CD14-positive monocyte (primary cell): ENCODE measurements at regions not wholly inside any gene's neighbourhood (a gene's known extent, or its start where the extent isn't known, plus 50 kb on each side); places are given as distances from the start of the nearest gene placed in this dataset.
A peak's percentile ranks its signal among the peaks of the same experiment; 100 is the strongest.

Source experiments
- DNase-seq, 3 donors: peaks; one replicate each; pipeline ENCODE4 v3.0.0-alpha.2; 2011 to 2022
- H2AFZ ChIP-seq: 2 replicates; pipeline ENCODE4 v1.6.0; 2012; ENCODE audit warnings: mild to moderate bottlenecking, low read depth, low read length, inconsistent platforms; ENCODE audit not compliant: insufficient read depth, poor library complexity, severe bottlenecking
- H3K27ac ChIP-seq, 2 donors: 1 replicate in 1 of 2; 2 replicates in 1 of 2; pipeline ENCODE4 v1.5.1; 2012 to 2013; ENCODE audit warnings: low read length in 2 of 2, control low read depth in 1 of 2, inconsistent platforms in 1 of 2, low read depth in 1 of 2, mild to moderate bottlenecking in 1 of 2
- H3K27me3 ChIP-seq, 2 donors: one replicate each; pipeline versions ENCODE4 v1.6.0 to v1.6.1; 2011 to 2013; ENCODE audit warnings: low read length in 2 of 2; ENCODE audit not compliant: control insufficient read depth in 2 of 2, insufficient read depth in 2 of 2
- H3K36me3 ChIP-seq, 2 donors: replicated peaks in 1 of 2; 1 replicate in 1 of 2; 2 replicates in 1 of 2; pipeline versions ENCODE4 v1.5.1 to v1.6.1; 2012 to 2013; ENCODE audit warnings: low read length in 2 of 2, control low read depth in 1 of 2, inconsistent platforms in 1 of 2, mild to moderate bottlenecking in 1 of 2; ENCODE audit not compliant: insufficient read depth in 2 of 2, control insufficient read depth in 1 of 2
- H3K4me1 ChIP-seq, 2 donors: 1 replicate in 1 of 2; 2 replicates in 1 of 2; pipeline versions ENCODE4 v1.5.1 to v1.6.1; 2012 to 2013; ENCODE audit warnings: low read length in 2 of 2, control low read depth in 1 of 2, inconsistent platforms in 1 of 2, mild to moderate bottlenecking in 1 of 2, moderate library complexity in 1 of 2; ENCODE audit not compliant: insufficient read depth in 2 of 2, control insufficient read depth in 1 of 2
- H3K4me2 ChIP-seq: replicated peaks from 2 replicates; pipeline ENCODE3; 2012; ENCODE audit warnings: low read length, moderate library complexity, mild to moderate bottlenecking; ENCODE audit not compliant: poor library complexity, severe bottlenecking; ENCODE audit errors: extremely low read depth
- H3K4me3 ChIP-seq, 3 experiments: fragments of 200-600 bp in 1 of 3; sonication (generic) in 1 of 3; replicated peaks in 1 of 3; 1 replicate in 2 of 3; 2 replicates in 1 of 3; pipeline ENCODE4 v1.5.1; 2011 to 2013; ENCODE audit warnings: low read length in 3 of 3, mild to moderate bottlenecking in 3 of 3, control low read depth in 2 of 3, low read depth in 2 of 3, inconsistent platforms in 1 of 3, moderate library complexity in 1 of 3
- H3K79me2 ChIP-seq: 2 replicates; pipeline ENCODE4 v1.6.0; 2012; ENCODE audit warnings: mild to moderate bottlenecking, control low read depth, inconsistent platforms, low read length, moderate library complexity; ENCODE audit not compliant: insufficient read depth
- H3K9ac ChIP-seq: 2 replicates; pipeline ENCODE4 v1.6.0; 2017; ENCODE audit warnings: low read length, mild to moderate bottlenecking; ENCODE audit not compliant: insufficient read depth, poor library complexity, severe bottlenecking
- H3K9me3 ChIP-seq, 2 donors: replicated peaks in 1 of 2; 1 replicate in 1 of 2; 2 replicates in 1 of 2; pipeline versions ENCODE4 v1.5.1 to v1.6.1; 2012 to 2013; ENCODE audit warnings: low read length in 2 of 2, control low read depth in 1 of 2; ENCODE audit not compliant: control insufficient read depth in 1 of 2, insufficient read depth in 1 of 2
- H4K20me1 ChIP-seq: 2 replicates; pipeline ENCODE4 v1.6.0; 2012; ENCODE audit warnings: mild to moderate bottlenecking, low read length, control low read depth, moderate library complexity; ENCODE audit not compliant: insufficient read depth
- H3K27ac Mint-ChIP-seq, 7 donors: one replicate each; pipeline ENCODE4 v1.8.0; 2020; ENCODE audit warnings: mild to moderate bottlenecking in 7 of 7, mixed read lengths in 7 of 7, moderate library complexity in 6 of 7, inconsistent platforms in 2 of 7
- H3K27me3 Mint-ChIP-seq, 3 donors: one replicate each; pipeline ENCODE4 v1.8.0; 2021 to 2022; ENCODE audit warnings: low read depth in 3 of 3, mild to moderate bottlenecking in 3 of 3, mixed read lengths in 3 of 3, moderate library complexity in 3 of 3, inconsistent platforms in 1 of 3
- H3K36me3 Mint-ChIP-seq, 2 donors: one replicate each; pipeline ENCODE4 v1.8.0; 2020; ENCODE audit warnings: mixed read lengths in 2 of 2, inconsistent platforms in 1 of 2, mild to moderate bottlenecking in 1 of 2
- H3K4me1 Mint-ChIP-seq: one replicate; pipeline ENCODE4 v1.8.0; 2020; ENCODE audit warnings: mild to moderate bottlenecking, mixed read lengths
- H3K4me3 Mint-ChIP-seq, 2 donors: one replicate each; pipeline ENCODE4 v1.8.0; 2020; ENCODE audit warnings: mild to moderate bottlenecking in 2 of 2, mixed read lengths in 2 of 2, moderate library complexity in 1 of 2
- H3K9me3 Mint-ChIP-seq, 7 donors: one replicate each; pipeline ENCODE4 v1.8.0; 2020 to 2022; ENCODE audit warnings: mixed read lengths in 7 of 7, mild to moderate bottlenecking in 6 of 7, moderate library complexity in 6 of 7, inconsistent platforms in 2 of 7
- WGBS: methylation state at CpG from one replicate; pipeline ENCODE4 v1.1.5; 2013; ENCODE audit warnings: missing lambda C conversion rate; ENCODE audit not compliant: insufficient coverage; 5-methylcytosine and 5-hydroxymethylcytosine counted together
- intact Hi-C, 2 donors: fragments of 100-400 bp; cut with micrococcal nuclease; formaldehyde crosslinking; loops; one replicate each; pipeline versions ENCODE4 v1.15.0 to v1.15.1; 2023
- TF ChIP-seq, protein P1 (sequence below): fragments of 200-600 bp; IDR thresholded peaks from one replicate; pipeline ENCODE4 v1.8.0; 2022; ENCODE audit warnings: antibody characterized with exemption, mild to moderate bottlenecking

DNA sequence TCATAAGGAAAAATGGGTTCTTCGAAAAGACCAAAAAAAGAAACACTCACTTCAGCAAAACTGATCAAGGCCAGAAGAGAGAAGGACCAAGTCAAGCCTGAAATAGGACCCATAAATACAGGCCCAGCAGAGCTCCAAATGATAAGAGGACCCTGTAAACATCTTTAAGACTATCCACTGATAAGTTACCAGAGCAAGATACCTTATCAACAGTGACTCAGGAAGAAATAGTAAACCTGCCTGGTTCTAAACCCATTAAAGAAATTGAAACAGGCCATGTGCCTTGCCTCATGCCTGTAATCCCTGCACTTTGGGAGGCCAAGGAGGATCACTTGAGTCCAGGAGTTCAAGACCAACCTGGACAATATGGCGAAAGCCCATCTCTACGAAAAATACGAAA, 81.8 kb upstream of the ERRFI1 start:
- Histone ChIP-seq H3K4me3 (no peak overlapping the region), H3K9me3 (peaks cover 0 to 2% of the 10 kb centered on the region in 2 donors), H3K27ac (no peak overlapping the region), H2AFZ (no peak overlapping the region), H3K9ac (no peak overlapping the region), H4K20me1 (no peaks in the 10 kb centered on the region), H3K4me1 (peaks cover 24 to 33% of the 10 kb centered on the region in 2 donors), H3K79me2 (no peaks in the 10 kb centered on the region), H3K36me3 (no peaks in the 10 kb centered on the region), H3K4me2 (no peak overlapping the region), H3K27me3 (no peaks in the 10 kb centered on the region)
- peaks cover 1 to 3% of the 10 kb centered on the region in 2 donors for H3K36me3 Mint-ChIP-seq
- intact Hi-C loops = no loop called here
- no peak for DNase-seq
- H3K27me3 Mint-ChIP-seq = peaks cover 0 to 9% (median 2%) of the 10 kb centered on the region in 3 donors
- 100% methylated on average over 1 of the region's 4 CpGs for WGBS
- H3K4me3 Mint-ChIP-seq = no peak overlapping the region
- peaks cover 0 to 11% (median 6%) of the 10 kb centered on the region in 7 donors for H3K9me3 Mint-ChIP-seq
- H3K27ac Mint-ChIP-seq = peak overlapping the region in 1 of 7 donors; percentile 65
- peaks cover 25% of the 10 kb centered on the region for H3K4me1 Mint-ChIP-seq
- TF ChIP-seq, protein P1, sequence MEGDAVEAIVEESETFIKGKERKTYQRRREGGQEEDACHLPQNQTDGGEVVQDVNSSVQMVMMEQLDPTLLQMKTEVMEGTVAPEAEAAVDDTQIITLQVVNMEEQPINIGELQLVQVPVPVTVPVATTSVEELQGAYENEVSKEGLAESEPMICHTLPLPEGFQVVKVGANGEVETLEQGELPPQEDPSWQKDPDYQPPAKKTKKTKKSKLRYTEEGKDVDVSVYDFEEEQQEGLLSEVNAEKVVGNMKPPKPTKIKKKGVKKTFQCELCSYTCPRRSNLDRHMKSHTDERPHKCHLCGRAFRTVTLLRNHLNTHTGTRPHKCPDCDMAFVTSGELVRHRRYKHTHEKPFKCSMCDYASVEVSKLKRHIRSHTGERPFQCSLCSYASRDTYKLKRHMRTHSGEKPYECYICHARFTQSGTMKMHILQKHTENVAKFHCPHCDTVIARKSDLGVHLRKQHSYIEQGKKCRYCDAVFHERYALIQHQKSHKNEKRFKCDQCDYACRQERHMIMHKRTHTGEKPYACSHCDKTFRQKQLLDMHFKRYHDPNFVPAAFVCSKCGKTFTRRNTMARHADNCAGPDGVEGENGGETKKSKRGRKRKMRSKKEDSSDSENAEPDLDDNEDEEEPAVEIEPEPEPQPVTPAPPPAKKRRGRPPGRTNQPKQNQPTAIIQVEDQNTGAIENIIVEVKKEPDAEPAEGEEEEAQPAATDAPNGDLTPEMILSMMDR = no peak

DNA sequence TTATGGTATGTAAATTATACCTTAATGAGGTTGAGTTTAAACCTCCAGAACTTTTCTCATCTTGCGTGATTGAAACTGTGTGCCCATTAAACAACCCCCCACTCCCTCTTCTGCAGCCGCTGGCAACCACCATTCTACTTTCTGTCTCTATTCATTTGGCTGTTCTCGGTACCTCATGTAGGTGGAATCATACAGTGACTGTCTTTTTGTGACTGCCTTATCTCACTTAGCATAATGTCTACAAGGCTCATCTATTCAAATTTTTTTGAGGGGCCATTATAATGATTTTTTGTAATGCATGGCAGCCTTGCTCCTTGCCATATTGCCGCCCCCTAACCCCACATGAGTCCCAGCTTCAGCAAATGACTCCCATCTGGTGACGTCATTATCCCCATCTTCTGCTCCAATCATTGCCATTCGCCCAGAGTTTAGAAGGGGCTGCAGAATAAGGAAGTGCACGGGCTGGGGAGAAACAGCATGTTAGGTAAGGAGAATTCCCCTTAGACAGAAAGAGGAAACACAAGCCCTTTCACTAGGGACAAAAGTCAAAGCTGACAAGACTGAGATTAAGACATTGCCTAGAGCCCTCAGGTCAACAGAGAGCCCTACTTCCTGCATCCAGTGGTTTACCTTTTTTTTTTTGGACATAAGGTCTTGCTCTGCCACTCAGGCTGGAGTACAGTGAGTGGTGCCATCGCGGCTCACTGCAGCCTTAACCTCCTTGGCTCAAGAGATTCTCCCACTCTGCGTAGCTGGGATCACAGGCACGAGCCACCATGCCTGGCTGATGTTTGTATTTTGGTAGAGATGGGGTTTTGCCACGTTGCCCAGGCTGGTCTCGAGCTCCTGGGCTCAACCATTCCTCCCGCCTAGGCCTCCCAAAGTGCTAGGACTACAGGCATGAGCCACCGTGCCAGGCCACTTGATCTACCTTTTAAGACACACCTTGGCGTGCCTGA, 78.4 kb upstream of the ERRFI1 start:
- H3K36me3 ChIP-seq = no peaks in the 10 kb centered on the region
- H3K36me3 Mint-ChIP-seq = peaks cover 1 to 3% of the 10 kb centered on the region in 2 donors
- H4K20me1 ChIP-seq = no peaks in the 10 kb centered on the region
- DNase-seq = peak; percentile 76 to 96 (median 80)
- intact Hi-C loops = loop anchor here in 1 of 2 donors (1.0 to 2.0 kb wide), 2 partner anchors 8 to 22 kb away; no protein-coding TSS in a partner anchor
- H3K9me3 Mint-ChIP-seq = peaks cover 0 to 11% (median 3%) of the 10 kb centered on the region in 7 donors
- H3K27me3 ChIP-seq = no peaks in the 10 kb centered on the region
- TF ChIP-seq, protein P1 = no peak
- H3K9me3 ChIP-seq = peaks cover 0 to 2% of the 10 kb centered on the region in 2 donors
- no peak overlapping the region for H2AFZ ChIP-seq
- peak overlapping the region; percentile 72 to 82 for H3K27ac ChIP-seq
- H3K9ac ChIP-seq = no peak overlapping the region
- H3K27me3 Mint-ChIP-seq = peaks cover 0 to 16% (median 2%) of the 10 kb centered on the region in 3 donors
- peak overlapping the region; percentile 76 to 94 (median 84) for H3K27ac Mint-ChIP-seq
- no peaks in the 10 kb centered on the region for H3K79me2 ChIP-seq
- H3K4me1 ChIP-seq = peaks cover 24 to 33% of the 10 kb centered on the region in 2 donors
- H3K4me3 Mint-ChIP-seq = peak overlapping the region; percentile 9 to 27
- H3K4me1 Mint-ChIP-seq = peaks cover 25% of the 10 kb centered on the region
- no peak overlapping the region for H3K4me3 ChIP-seq
- 79% methylated on average over 10 of the region's 16 CpGs for WGBS
- peak overlapping the region; percentile 33 for H3K4me2 ChIP-seq
